OCI-LY7 (cell line): ENCODE measurements at regions not wholly inside any gene's neighbourhood (a gene's known extent, or its start where the extent isn't known, plus 50 kb on each side); places are given as distances from the start of the nearest gene placed in this dataset.

Source experiments
- BruUV-seq: library from RNA; stranded (reverse); fragments of 400-500 nt; replicated peaks from 2 replicates; lab custom pipeline; 2021; lab: Mats Ljungman, UMichigan
- CTCF ChIA-PET: fragments of 300-600 bp; sonication (Branson Sonifier 250); formaldehyde crosslinking; loops from one replicate; lab custom pipeline; 2022; ENCODE audit warnings: antibody characterized with exemption; ENCODE audit not compliant: unreplicated experiment; lab: Charles Lee
- POLR2A ChIA-PET: fragments of 300-600 bp; sonication (Branson Sonifier 250); formaldehyde crosslinking; loops from one replicate; lab custom pipeline; 2022; ENCODE audit warnings: antibody characterized with exemption; lab: Charles Lee
- DNase-seq: peaks from one replicate; pipeline ENCODE4 v3.0.0-alpha.2; 2015; ENCODE audit warnings: low spot score
- H2AFZ ChIP-seq: fragments of 200-600 bp; sonication (generic), shearing (Covaris generic); 2 replicates; pipeline ENCODE4 v1.6.1; 2014; ENCODE audit warnings: mild to moderate bottlenecking, antibody characterized with exemption, low read length, moderate library complexity
- H3K27ac ChIP-seq: fragments of 200-600 bp; sonication (generic); 2 replicates; pipeline ENCODE4 v1.5.1; 2014; ENCODE audit warnings: mixed run types, low read depth, mild to moderate bottlenecking, moderate library complexity, low read length, inconsistent platforms; ENCODE audit not compliant: poor library complexity, severe bottlenecking
- H3K36me3 ChIP-seq: fragments of 200-600 bp; sonication (generic); 2 replicates; pipeline ENCODE4 v1.6.1; 2014; ENCODE audit warnings: mild to moderate bottlenecking, antibody characterized with exemption, low read length, moderate library complexity, mixed read lengths; ENCODE audit not compliant: insufficient read depth
- H3K4me1 ChIP-seq: fragments of 200-600 bp; sonication (generic); 2 replicates; pipeline ENCODE4 v1.5.1; 2014; ENCODE audit warnings: mild to moderate bottlenecking, low read length; ENCODE audit not compliant: insufficient read depth, poor library complexity, severe bottlenecking
- H3K4me2 ChIP-seq: fragments of 200-600 bp; sonication (generic); 2 replicates; pipeline ENCODE4 v1.6.1; 2014; ENCODE audit warnings: mild to moderate bottlenecking, low read length
- H3K4me3 ChIP-seq: fragments of 200-600 bp; sonication (generic); 2 replicates; pipeline ENCODE4 v1.5.1; 2014; ENCODE audit warnings: mild to moderate bottlenecking, low read depth, low read length; ENCODE audit not compliant: poor library complexity, severe bottlenecking
- H3K79me2 ChIP-seq: fragments of 200-600 bp; sonication (generic); 2 replicates; pipeline ENCODE4 v1.6.1; 2016; ENCODE audit warnings: low read depth, mild to moderate bottlenecking, low read length, moderate library complexity, mixed read lengths; ENCODE audit not compliant: insufficient read depth
- H3K9me2 ChIP-seq: fragments of 200-600 bp; sonication (generic); 2 replicates; pipeline ENCODE4 v1.6.1; 2016; ENCODE audit warnings: mild to moderate bottlenecking, low read length, mixed read lengths; ENCODE audit not compliant: insufficient read depth
- H3K9me3 ChIP-seq: fragments of 200-600 bp; sonication (generic); 2 replicates; pipeline ENCODE4 v1.6.1; 2014; ENCODE audit warnings: mild to moderate bottlenecking, mixed run types, low read length, mixed read lengths
- H4K20me1 ChIP-seq: fragments of 200-600 bp; sonication (generic); 2 replicates; pipeline ENCODE4 v1.6.1; 2014; ENCODE audit warnings: mild to moderate bottlenecking, antibody characterized with exemption, low read length, moderate library complexity, mixed read lengths; ENCODE audit not compliant: insufficient read depth
- CTCF ChIP-seq: fragments of 200-600 bp; sonication (generic); conservative IDR thresholded peaks from 2 replicates; pipeline ENCODE4 v1.5.1; 2014; ENCODE audit warnings: mild to moderate bottlenecking, antibody characterized with exemption, low read length, moderate library complexity, mixed read lengths
- EZH2phosphoT487 ChIP-seq: fragments of 200-600 bp; sonication (generic); IDR thresholded peaks from 2 replicates; pipeline ENCODE4 v1.6.1; 2018; ENCODE audit warnings: low read depth, borderline replicate concordance, mild to moderate bottlenecking, mixed run types, antibody characterized with exemption, low read length, moderate library complexity, mixed read lengths
- intact Hi-C: fragments of 100-400 bp; cut with micrococcal nuclease; formaldehyde crosslinking; loops from one replicate; pipeline ENCODE4 v1.10.0; 2022; ENCODE audit not compliant: unreplicated experiment

- no TSS peak for BruUV-seq
These were observed 475.7 kb downstream of the ENC1 start for GRCh38 chr5:74164725-74165235.

GRCh38 chr5:74162524-74162923 lies 478.0 kb downstream of the ENC1 start:
- H3K27ac ChIP-seq: no peak overlapping the region
- no peaks in the 10 kb centered on the region for H3K9me2 ChIP-seq
- ChIA-PET POLR2A (no interaction called here), CTCF (no interaction called here)
- intact Hi-C loops: no loop called here
- no peak overlapping the region for H2AFZ ChIP-seq
- no peak overlapping the region for H3K4me3 ChIP-seq
- no peaks in the 10 kb centered on the region for H4K20me1 ChIP-seq
- H3K4me1 ChIP-seq: no peaks in the 10 kb centered on the region
- no peaks in the 10 kb centered on the region for H3K79me2 ChIP-seq
- no TSS peak for BruUV-seq
- no peak for DNase-seq
- no peak overlapping the region for H3K4me2 ChIP-seq
- H3K9me3 ChIP-seq: no peaks in the 10 kb centered on the region
- H3K36me3 ChIP-seq: no peaks in the 10 kb centered on the region
- no peak for TF ChIP-seq EZH2phosphoT487
- no peak for TF ChIP-seq CTCF

More at GRCh38 chr5:74164725-74165235, 475.7 kb downstream of the ENC1 start:
- Histone ChIP-seq H3K4me3 (no peak overlapping the region), H3K4me2 (no peak overlapping the region), H3K9me2 (no peaks in the 10 kb centered on the region), H3K36me3 (no peaks in the 10 kb centered on the region), H4K20me1 (no peaks in the 10 kb centered on the region), H3K9me3 (no peaks in the 10 kb centered on the region), H3K79me2 (no peaks in the 10 kb centered on the region), H3K4me1 (no peaks in the 10 kb centered on the region), H2AFZ (no peak overlapping the region), H3K27ac (no peak overlapping the region)
- POLR2A ChIA-PET: no interaction called here
- TF ChIP-seq EZH2phosphoT487: no peak
- TF ChIP-seq CTCF: no peak
- CTCF ChIA-PET: no interaction called here
- DNase-seq: no peak
- intact Hi-C loops: no loop called here

DNA sequence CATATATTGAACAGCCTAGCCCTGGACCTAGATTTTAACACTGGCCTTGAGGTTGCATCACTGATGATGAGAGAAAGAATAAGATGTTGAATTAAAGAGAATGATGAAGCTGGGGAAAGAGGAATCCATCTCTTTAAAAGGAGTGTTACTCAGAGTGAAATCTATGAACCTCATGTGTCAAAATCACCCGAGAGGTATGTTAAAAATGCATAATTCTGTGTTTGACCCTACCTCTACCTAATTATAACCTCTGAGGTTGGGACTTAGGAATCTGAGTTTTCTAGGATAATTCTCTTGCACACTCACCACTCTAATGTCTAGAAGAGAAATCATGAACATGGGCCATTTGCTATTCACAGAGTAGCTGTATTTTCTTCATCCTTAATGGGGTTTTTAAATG lies 479.4 kb downstream of the ENC1 start:
- H3K4me3 ChIP-seq: no peak overlapping the region
- intact Hi-C loops: no loop called here
- no peak for DNase-seq
- no peak overlapping the region for H3K4me2 ChIP-seq
- H2AFZ ChIP-seq: no peak overlapping the region
- H3K9me2 ChIP-seq: no peaks in the 10 kb centered on the region
- H4K20me1 ChIP-seq: no peaks in the 10 kb centered on the region
- H3K36me3 ChIP-seq: no peaks in the 10 kb centered on the region
- ChIA-PET CTCF (no interaction called here), POLR2A (interaction anchor here (0.6 to 1.2 kb wide), 3 partner anchors 8 to 883 kb away, joined by 3 read pairs; no protein-coding TSS in a partner anchor)
- TF ChIP-seq EZH2phosphoT487: no peak
- TF ChIP-seq CTCF: no peak
- H3K9me3 ChIP-seq: no peaks in the 10 kb centered on the region
- no peak overlapping the region for H3K27ac ChIP-seq
- H3K79me2 ChIP-seq: no peaks in the 10 kb centered on the region
- H3K4me1 ChIP-seq: no peaks in the 10 kb centered on the region
- BruUV-seq: no TSS peak
